Stimulated activated CD4-positive, alpha-beta T cell treated with anti-CD3 and anti-CD28 coated beads, Interleukin-2, amount 100 ng/mL, for 24 hours (primary cell): ENCODE measurements at regions not wholly inside any gene's neighbourhood (a gene's known extent, or its start where the extent isn't known, plus 50 kb on each side); places are given as distances from the start of the nearest gene placed in this dataset.
"Not testable (repeated sequence)": the region's sequence is repeated elsewhere in the genome, so short reads cannot be mapped to it uniquely, and the experiment has no call there.

ENCODE experiments used
- DNase-seq, 2 donors: peaks; one replicate each; pipeline ENCODE4 v3.0.0-alpha.2; 2020

DNA sequence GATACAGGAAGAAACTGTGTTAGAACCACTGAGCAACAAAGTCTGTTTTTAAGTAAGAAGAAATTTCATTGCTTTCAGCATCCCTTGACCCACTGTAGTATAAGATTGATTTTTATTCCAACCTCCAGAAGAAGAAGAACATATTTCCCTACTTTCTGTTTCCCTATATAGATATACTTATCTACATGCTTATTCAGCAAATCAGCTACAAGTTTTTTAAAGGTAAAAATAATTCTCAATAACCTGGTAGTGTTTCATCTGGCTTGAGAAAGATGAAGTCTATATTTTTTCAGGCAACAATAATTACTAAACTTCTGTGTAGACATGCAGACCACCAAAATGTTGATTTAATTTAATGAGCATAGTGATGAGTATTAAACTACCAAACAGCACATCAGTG lies 201.0 kb downstream of the OSTF1 start:
- DNase-seq = no peak

DNA sequence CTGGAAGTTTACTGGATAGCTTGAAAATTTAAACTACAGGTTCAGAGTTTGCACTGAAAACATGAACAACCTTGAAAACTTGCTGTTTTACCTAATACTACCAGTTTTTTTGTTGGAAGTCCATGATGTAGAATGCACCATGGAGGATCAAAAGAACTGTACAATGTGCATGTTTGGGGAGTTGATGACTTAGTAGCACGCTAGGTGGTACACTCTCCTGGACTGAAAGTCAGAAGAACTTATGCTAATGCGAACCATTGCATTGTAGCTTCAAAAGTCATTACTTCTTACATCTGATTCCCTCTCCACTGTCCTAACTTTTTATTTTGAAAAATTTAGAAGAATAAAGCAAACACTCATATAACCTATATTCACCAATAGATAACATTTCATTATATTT lies 211.0 kb downstream of the OSTF1 start:
- no peak for DNase-seq

DNA sequence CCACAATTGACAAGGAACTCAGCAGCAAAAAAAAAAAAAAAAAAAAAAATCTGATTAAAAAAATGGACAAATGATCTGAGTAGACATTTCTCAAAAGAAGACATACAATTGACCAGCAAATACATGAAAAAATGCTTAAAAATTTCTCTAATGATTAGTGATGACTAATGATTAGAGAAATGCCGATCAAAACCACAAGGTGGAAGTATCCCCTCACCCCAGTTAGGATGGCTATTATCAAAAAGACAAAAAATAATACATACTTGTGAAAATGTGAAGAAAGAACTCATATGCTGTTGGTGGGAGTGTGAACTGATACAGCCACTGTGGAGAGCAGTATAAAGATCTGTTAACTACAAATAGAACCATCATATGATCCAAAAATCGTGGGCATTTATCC lies 245.3 kb downstream of the OSTF1 start:
- DNase-seq = no peak

DNA sequence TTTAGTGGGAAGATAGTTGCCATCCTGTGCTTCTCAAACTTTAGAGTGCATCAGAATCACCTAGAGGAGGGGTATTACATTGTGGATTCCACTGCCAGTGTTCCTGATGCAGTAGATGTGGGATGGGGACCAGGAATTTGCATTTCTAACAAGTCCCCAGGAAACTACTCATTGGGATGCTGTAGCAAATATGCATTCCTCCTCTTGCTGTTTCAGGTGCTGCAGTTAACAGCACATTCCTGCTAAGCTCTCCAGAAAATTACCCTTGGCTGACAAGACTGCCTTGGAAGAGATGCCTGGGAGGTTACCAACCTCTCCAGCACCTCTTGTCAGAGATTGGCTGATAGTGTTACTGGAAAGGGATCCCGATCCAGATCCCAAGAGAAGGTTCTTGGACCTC lies 270.5 kb downstream of the OSTF1 start:
- DNase-seq = no peak

DNA sequence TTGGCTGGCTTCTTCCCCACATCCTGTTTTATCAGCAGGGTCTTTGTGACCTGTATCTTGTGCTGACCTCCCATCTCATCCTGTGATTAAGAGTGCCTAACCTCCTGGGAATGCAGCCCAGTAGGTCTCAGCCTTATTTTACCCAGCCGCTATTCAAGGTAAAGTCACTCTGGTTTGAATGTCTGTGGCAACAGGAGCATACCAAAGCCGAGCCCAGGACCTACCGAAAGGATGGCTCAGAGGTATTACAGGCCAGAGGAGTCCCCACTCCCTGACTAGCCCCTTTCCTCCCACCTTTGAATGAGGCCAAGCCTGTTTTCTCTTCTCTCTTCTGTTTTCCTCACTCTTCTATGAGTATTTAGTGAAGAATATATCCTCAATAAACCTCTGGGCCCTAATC lies 271.3 kb downstream of the OSTF1 start:
- DNase-seq = no peak

DNA sequence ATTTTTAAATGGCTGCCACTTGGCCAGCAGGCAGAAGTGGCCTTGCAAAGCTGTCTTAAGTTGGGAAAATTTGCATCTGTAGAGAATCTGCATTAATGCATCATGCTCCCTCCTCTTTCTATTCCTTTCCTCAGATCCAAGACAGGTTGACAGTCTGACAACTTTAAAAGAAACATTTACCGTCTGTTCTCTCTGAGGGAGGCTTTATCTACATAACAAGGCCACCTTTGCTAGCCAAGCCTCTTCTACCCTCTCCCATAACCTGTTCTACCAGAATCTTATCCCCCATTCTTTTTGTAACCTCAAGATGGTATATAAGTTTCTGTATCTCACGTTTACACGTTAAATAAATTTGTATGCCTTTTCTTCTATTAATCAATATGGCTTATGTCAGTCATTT lies 271.9 kb downstream of the OSTF1 start:
- no peak for DNase-seq

DNA sequence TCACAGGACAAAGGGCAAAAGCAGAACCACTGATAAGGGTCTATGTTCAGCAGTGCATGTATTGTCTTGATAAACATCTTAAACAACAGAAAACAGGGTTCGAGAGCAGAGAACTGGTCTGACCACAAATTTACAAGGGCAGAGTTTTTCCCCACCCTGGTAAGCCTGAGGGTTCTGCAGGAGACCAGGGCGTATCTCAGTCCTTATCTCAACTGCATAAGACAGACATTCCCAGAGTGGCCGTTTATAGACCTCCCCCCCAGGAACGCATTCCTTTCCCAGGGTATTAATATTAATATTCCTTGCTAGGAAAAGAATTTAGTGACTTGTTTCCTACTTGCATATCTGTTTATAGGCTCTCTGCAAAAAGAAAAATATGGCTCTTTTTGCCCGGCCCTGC lies 274.1 kb downstream of the OSTF1 start:
- not testable (repeated sequence) for DNase-seq

DNA sequence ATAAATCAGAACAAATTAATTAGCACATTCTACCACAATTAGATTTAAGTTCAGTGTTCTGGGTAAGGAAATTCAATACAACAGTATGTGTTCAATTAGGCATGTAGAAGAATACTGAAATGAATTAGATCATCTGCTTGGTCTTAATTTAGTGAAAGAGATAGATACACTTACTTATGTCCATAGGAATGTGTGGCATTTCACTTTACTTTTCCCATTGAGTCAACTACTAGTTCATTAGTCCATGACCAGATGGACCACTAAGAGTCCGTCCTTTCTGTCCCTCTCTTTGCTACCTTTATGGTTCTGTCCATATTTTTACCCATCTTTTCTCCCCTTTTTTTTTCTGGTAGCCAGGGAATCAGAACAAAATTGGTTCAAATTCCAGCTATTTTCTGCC lies 276.9 kb downstream of the OSTF1 start:
- DNase-seq = no peak

DNA sequence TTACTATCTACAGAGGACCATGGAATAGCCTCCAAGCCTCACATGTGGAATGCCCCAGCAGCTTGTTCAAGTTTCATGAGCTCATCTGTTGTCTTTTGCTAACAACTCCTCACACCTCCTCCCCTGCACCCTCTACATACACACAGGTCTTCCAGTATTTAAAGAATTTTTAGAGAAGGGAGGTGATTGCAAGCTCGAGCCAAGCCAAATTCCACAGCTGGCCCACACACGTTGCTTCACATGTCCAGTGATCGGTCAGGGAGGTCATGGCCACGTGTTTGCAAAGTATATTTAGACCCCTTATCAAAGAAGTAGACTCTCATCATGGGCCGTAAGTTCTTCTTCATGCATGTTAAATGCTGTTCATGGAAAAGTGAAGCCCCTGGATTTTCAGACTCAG lies 281.7 kb downstream of the OSTF1 start:
- no peak for DNase-seq

DNA sequence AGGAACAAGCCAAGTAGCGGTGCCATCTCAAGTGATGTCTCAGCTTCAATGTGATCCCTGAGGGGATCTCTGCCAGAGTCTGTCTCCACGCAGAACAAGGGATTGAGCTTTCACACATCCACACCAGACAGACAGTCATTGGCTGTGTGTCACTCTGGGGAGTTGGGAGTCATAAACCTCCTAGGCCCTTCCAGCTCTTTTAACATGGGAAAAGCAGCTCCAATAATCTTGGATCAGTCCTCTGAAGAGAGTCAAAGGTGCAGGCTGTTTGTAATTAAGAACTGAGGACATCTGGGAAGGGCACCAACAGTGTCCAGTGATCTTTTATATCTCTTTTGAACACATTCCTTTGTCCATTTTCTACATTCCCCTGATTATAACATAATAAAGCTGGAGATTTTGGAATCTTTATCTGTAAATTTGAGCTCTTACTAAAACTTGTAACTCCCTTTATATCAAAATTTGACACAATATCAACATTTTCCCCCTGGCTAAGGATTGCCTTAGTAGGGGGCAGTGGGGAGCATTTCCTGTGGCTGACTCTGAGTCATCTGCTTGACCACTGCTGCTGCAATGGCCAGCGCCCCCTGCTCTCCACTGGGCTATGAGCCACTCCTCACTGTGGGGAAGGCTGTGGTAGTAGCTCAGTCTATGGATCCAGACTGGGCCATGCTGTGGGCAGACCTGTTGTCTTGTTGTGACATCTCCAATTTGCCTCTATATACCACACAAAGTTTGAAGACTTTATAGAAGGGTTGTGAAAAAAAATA lies 284.4 kb downstream of the OSTF1 start:
- DNase-seq = no peak

DNA sequence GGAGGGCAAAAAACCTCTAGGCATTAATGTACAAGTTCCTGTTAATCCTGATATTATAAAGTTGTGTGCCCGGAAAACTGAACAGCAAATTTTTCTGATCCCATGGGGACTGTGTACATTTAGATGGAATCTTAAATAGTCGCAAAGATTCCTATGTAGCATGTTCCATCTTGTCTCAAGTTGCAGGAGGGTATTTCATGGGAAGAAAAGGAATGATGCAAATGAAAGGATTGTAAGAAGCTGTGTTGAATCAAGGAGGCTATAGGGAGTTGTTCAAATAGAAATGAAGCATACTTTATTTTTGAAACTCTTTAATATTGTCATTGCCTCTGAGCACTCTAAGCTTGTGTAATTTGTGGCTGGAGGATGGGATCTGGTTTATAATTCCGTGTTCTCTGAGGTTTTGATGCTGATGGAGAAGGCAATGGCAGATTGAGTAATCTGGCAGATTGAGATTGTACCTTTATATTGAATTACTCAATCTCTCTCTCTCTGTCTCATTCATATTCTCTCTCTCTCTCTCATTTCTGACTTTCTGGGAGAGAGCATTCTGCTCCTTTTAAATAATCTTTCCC lies 288.5 kb downstream of the OSTF1 start:
- DNase-seq = no peak

DNA sequence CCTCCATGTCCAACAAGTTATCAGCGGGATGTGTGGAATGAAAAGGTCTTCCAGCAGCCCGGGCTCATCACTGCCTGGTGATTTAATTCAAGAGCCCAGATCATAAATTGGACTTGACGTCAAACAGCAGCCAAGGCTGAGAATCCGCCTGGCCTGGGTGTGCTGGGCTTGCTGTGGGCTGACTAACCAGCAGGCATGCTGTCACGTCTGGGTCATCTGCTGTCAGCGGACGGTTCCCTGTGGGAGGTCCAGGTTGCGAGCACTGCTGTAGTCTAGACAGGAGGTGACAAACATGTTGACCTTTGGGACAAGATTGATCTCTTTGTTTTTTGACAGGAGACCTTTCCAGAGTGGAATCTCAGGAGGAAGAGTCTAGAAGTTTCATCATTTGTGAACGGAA lies 289.7 kb downstream of the OSTF1 start:
- DNase-seq = no peak

DNA sequence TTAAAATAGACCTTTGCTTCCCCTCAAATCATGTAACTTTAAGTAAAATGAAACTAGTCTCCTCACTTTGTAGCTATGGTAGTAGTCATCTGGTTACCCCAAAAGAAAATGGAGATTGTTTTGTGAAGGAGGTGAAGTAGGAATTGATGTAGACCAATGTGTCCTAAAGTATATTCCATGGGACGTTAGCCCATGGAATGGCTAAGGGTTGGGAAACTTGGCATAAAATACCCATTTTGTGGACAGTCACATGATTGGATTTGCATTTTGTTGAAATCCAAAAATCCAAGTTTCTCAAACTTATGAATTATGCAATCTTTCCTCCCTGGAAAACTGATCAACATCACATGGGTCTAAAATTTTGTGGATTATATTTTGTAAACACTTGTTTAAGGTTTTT lies 290.6 kb downstream of the OSTF1 start:
- no peak for DNase-seq

DNA sequence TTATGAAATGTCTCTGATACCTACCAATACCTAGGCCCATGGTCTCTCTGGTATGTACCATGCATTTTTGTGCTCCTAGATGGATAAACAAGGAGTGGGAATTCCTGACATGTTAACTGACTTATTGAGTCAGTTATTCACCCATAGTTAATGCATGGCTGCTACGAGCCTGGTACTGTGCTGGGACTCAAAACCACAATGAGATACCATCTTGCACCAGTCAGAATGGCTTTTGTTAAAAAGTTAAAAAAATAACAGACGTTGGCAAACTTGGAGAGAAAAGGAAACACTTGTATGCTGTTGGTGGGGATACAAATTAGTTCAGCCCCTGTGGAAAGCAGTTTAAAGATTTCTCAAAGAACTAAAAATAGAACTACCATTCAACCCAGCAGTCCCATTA lies 293.8 kb downstream of the OSTF1 start:
- no peak for DNase-seq

DNA sequence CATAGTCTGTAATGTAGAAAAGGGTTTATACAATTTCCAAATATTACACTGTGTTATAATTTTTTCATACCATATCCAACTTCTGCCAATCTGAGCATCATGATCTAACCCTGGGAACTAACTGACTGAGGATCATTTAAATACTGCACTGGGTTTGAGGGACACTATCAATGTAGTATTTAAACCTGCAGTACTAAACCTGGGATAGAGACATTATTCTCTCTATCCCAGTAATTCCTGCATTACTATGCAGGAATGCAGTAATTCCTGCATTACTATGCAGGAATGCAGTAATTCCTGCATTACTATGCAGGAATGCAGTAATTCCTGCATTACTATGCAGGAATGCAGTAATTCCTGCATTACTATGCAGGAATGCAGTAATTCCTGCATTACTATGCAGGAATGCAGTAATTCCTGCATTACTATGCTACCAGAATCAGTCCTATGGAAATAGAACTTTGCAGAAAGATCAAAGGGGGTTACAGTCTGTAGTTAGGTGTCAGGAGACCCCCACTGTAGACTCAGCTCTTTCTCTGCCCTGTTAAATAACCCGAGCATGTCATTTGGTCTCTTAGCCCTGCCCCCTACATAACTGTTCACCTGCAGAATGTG lies 295.2 kb downstream of the OSTF1 start:
- not testable (repeated sequence) for DNase-seq

DNA sequence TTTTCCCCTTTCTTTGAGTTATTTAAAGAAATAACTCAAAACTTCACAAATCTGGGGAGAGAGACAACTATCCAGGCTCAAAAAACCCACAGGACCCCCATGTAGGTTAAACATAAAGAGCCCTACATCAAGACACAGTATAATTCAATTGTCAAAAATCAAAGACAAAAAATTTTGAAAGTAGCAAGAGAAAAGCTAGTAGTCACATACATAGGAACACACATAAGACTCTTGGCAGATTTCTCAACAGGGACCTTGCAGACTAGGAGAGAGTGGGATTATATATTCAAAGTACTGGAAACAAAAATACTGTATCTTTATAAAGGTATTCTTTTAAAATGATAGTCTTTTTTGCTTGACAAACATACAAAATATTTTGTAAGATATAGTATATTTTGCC lies 296.9 kb downstream of the OSTF1 start:
- no peak for DNase-seq

DNA sequence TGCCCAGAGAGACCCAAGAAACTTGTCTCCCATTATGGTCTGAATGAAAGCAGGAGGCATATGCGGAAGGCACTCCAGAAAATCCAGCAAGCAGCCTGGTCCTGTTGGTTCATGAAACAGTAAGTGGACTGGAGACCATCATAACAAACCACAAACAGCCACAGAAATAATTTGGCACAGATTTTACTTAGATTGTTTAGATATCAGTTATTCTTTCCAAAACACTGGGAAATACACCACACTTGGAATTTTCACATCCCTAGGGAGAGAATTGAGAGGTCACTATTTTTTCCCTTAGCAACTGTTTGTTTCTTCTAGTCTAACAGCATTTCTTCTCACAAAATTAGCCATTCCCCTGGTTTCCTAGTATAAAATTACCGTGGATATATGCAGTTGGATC lies 300.8 kb downstream of the OSTF1 start:
- DNase-seq = no peak

DNA sequence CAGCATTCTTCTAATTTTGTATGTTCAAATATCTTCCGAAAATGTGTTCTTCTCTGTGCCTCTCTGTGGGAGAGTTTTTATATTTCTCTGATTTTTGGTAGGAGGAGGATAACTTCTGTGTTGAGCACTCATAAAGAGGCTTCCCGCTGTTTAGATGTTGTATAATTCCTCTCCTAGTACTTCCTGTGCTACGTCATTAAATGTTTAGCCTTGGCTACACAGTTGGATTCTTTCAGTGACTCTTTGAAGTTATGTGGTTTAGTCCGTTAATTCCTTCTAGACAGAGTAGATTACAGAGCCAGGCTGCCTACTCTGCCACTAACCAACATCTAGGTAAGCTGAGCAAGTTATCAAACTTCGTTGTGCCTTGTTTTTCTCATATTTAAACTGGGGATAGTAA lies 302.6 kb downstream of the OSTF1 start:
- DNase-seq = no peak

DNA sequence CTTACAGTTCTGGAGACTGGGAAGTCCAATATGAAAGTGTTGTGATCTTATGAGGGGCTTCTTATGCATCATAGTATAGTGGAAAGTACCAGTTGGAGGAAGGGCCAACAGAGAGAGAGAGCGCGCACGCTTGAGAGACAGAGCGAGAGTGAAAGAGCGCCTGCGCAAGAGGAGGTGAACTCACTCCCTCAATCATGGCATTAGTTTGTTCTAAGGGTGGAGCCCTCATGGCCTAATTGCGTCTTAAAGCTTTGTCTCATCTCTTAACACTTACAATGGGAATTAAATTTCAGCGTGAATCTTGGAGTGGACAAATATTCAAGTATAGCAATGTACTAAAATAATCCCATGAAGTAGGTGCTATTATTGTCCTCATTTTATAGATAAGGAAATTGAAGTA lies 303.2 kb downstream of the OSTF1 start:
- no peak for DNase-seq

DNA sequence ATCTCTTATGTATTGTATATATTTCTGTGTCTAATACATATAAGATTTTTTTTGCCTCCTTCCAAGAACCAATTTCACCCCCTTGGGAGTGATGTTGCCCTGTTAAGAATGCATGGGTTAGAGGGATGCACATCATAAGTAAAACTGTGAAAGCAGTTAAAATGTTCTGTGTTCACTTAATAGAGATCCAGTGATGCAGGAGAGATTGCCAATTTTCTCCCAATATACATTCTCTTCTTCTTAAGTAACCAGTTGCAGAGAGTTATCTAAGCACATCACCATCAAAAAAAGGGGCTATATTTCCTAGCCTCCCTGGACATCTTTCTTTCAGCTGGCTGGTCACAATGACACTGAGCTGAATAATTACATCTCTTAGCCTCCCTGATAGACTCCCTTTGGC lies 307.0 kb downstream of the OSTF1 start:
- no peak for DNase-seq

DNA sequence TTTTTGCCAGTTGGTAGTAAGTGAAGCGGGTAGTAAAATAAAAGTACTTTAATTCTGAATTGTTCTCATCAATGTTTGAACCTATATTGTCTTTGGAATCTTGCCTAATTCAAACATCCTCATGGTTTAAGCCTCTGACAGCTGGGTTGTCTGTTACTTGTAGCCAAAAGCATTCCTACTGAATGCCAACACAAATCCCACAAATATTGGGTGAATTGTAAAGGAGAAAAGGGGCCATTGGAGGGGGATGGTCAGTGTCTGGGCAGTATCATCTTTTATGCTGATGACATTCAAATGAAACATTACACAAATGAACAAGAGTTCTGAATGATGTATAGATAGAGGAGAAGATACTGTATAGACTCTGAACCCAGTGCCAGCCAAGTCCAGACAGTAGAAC lies 309.5 kb downstream of the OSTF1 start:
- no peak for DNase-seq

DNA sequence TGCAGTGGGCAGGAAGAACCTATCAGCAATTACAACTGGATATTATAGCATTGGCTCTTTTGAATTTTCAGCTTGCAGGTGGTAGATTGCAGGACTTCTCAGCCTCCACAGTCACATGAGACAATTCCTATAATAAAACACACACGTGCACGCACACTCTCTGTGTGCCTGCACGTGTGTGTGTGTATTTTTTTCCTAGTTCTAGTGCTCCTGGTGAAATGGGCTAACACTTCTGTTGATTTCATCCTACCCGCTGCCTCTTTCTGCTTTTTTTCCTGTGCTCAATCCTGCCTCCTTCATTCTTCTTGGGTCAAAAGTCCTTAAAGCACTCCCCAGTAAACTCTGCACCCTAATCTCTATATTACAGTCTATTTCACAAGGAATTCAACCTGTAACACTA lies 320.1 kb downstream of the OSTF1 start:
- no peak for DNase-seq

DNA sequence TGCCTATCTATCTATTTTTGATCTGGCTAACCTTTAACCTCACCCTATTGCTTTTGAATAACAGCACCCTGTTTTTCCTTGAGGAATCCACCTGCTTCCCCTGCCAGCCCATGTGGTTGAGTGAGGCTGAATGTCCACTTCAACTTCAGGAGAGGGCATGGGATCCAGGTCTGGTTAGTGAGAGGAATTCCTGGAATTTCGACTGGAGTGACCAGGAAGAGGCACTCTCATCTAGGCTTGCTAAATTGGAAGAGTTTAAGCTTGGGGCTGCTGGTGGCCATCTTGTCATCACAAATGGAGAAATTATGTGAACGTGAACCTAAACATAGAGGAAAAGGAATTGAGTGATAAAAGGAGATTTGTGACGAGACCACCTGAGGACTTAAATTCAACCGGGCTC lies 322.1 kb downstream of the OSTF1 start:
- DNase-seq = no peak

DNA sequence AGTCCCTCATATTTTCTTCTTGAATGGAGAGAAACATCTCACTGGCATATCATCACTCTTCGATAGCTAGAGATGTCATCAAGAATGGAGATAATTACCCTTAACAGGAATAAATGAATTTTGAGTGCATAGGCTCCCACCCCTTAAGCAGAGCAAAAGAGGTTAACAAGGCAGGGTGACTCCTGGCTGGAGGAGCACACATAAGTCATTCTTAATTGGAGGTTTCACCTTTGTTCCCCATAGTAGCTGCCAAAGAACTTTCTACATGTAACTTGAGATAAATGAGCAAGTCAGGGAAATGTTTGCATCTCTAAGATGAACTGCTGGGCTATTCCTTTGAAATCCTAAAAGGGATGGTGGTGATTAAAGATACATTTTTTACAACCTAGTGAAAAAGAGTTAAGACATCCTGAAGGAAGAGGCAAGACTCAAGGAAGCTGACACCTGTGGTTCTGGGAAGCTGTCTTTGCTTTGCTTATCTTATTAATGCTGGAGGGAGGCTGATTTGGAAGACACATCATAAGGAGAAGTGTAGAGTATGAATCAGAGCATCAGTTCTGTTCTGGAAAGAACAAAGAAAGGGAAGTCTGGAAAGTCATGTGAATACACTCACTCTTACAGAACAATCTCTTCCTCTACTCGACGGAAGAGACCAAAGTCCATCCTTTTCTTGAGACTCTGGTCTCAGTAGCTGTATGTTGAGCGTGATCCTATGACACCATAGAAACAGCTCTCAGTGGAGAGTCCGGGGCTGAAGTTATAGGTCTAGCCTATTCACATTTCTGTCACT lies 326.3 kb downstream of the OSTF1 start:
- DNase-seq = no peak
